ENCODE measurements at regions not wholly inside any gene's neighbourhood (a gene's known extent, or its start where the extent isn't known, plus 50 kb on each side); places are given as distances from the start of the nearest gene placed in this dataset.
"Not testable (repeated sequence)": the region's sequence is repeated elsewhere in the genome, so short reads cannot be mapped to it uniquely, and the experiment has no call there.

DNA sequence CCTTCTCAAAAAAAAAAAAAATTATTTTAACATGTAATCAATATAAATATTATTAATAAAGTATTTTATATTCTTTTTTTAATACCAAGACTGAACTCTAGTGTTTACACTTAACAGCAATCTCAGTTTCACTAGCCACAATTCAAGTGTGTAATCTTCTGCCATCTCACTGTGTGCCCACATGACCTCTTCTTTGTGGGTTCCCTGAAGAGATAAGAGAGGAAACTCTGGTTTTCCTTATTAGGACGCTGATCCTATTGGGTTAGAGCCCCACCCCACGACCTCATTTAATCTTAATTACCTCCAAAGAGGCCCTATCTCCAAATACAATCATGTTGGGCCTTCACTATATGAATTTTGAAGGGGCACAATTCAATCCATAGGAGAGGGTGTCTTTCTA, 177.6 kb downstream of the STK31 start:
- no peak for DNase-seq

GRCh38 chr7:23888958-23889357, 178.9 kb downstream of the STK31 start:
- no peak for DNase-seq

GRCh38 chr7:23889566-23889965, 179.5 kb downstream of the STK31 start:
- no peak for DNase-seq

DNA sequence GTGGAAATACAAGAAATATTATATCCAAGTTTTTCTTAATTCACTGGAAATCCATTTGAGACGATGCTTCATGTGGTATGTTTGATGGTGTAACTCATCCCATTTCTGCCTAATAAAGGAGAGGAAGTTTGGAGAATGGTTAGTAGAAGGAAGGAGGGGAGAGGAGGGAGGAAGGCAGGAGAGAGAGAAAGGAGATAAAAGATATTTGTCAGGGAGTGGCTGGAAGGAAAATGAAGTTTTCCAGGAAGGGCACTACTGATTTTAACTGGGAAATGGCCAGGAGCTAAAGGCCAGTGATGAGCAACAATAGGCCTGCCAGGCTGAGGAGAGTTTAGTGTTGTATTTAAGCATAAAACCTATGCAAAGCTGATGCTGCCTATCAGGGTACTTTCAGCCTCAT, 182.0 kb downstream of the STK31 start:
- no peak for DNase-seq

- no peak for DNase-seq
Measured at GRCh38 chr7:23893176-23893941, 183.3 kb downstream of the STK31 start.

DNA sequence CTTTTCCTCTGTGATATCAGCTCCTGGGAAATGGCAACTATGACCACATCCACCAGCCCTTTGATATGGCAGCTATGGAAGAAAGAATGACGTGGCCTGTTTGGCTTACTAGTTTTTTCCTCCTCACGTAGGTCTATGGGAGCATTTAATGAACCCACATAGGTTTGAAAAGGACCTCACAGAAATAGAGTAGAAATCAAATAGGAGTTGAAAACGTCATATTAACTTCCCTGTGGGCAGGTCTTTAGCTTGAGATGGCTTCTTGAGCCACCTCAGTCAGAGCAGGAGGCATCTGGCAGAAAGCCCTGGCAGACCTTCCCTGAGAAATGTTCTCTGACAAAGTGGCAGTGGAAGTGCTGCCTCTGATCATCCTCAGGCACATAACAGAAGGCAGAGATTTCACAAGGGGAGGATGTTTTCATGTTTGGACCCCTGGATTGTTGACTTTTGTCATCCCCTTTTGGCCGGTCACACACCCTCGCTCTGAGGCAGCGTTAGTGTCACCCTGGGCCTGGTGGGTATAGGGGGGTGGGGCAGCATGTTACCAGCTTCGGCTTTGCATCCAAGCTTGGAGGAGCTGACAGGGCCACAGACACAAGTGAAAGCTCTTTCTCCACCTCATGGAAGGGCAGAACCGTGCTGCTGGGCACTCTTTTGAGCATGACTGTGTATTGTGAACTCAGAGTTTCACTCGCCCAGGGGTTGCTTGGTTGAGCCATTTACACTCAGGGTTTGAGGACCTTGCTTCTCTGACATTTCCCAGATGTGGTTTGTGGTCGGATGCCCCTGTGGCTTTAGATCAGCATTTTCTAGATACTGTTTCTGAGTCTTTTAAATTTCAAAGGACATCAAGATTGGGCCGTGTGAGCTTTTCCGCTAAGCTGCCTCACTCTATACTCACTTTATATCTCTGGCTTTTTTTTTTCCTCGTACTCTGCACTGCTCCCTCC, 184.2 kb downstream of the STK31 start:
- peak; percentile 19 for DNase-seq

- DNase-seq = no peak
Measured at GRCh38 chr7:23894892-23895569, 185.0 kb downstream of the STK31 start.

DNA sequence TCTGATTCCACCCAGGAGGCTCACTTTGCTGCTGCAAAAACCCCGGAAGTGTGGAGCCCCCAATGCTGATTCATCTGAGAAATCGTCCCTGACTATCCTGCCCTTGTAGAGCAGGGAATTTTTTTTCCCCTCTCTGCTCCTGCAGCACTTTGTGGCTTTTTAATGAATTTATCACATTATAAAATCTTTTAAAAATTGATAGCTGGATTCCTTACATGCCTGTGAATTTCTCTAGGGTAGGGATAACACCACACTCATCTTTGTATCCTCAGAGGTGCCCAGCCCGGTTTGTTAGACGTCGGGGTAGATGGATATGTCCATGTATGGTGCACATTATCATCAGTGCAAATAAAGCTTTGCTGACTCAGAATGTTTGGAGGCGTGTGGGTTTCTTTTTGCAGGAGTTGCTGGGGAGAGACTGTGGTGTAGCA, 185.7 kb downstream of the STK31 start:
- DNase-seq = no peak

GRCh38 chr7:23898619-23899018, 188.6 kb downstream of the STK31 start:
- no peak for DNase-seq

GRCh38 chr7:23904901-23905300, 194.9 kb downstream of the STK31 start:
- not testable (repeated sequence) for DNase-seq

GRCh38 chr7:23907012-23907411, 197.0 kb downstream of the STK31 start:
- no peak for DNase-seq

DNA sequence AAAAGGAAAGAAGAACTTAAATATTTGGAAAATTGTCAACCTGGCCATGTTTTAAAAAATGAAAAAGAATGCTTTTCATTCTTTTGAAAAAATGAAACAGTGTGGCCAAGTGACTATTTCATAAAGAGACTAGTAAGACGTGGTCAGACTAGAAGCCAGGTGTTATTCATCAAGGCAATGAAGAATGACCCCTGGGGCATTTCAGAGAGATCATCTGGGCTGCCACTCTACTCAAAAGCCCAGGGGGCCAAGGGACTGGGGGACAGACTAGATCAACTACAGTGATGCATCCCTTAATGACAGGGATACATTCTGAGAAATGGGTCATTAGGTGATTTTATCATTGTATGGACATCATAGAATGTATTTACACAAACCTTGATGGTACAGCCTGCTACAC, 199.4 kb downstream of the STK31 start:
- no peak for DNase-seq

DNA sequence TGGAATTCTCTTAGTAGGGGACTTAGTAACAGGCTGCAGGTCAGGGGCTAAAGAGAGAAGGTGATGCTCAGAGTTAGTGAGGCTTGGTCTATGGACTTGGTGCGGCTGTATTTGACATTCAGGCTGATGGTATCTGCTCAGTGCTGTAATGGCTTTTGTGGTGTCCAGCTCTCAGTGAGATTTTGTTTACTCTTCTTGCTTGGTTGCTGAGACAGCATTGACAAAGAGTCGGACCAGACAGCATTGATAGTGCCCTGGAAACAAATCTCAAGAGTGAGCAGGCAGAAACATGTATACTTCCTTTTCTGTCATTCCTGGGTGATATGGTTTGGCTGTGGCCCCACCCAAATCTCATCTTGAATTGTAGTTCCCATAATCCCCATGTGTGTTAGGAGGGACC, 202.0 kb downstream of the STK31 start:
- no peak for DNase-seq

- no peak for DNase-seq
Measured at GRCh38 chr7:23913016-23913415, 203.0 kb downstream of the STK31 start.

DNA sequence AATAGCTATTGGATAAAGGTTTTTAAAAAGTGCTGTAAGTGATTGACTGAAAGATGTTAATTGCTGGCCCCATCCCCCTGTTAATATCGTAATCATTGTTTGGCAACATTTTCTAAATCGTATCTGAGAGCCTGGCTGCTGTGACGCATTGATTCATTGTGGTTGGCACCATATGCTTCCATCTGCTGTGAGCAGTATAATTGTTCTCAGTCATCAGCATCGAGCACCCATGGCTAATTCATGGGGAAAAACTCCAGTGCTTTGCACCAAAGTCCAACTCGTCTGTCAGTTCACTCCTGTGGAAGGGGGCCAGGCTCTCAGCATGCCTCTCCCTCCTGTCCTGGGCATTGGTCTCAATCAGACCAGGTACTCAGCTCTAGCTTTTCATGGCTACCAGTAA, 205.2 kb downstream of the STK31 start:
- DNase-seq = no peak

DNA sequence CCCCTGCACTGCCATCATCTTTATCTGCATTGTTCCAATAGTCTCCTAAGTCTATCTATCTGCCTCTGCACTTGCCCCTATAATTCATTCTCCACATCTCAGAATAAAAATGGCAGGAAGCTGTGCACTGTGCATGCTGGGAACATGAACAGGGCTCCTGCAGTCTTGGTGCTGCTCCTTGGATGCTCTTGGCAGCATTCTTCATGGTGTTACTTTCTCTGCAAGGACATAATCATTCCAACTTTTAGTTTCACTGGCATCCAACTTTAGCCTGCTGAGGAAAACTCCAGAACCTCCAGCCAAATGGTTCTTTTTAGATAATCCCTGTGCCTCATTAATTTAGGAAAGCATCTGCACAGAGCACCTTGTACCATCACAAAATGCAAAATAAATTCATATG, 208.3 kb downstream of the STK31 start:
- DNase-seq = no peak

- no peak for DNase-seq
Measured at GRCh38 chr7:23918856-23919255, 208.8 kb downstream of the STK31 start.

GRCh38 chr7:23925088-23925487, 215.1 kb downstream of the STK31 start:
- no peak for DNase-seq

- DNase-seq = no peak
Measured at GRCh38 chr7:23927709-23928417, 217.8 kb downstream of the STK31 start.

DNA sequence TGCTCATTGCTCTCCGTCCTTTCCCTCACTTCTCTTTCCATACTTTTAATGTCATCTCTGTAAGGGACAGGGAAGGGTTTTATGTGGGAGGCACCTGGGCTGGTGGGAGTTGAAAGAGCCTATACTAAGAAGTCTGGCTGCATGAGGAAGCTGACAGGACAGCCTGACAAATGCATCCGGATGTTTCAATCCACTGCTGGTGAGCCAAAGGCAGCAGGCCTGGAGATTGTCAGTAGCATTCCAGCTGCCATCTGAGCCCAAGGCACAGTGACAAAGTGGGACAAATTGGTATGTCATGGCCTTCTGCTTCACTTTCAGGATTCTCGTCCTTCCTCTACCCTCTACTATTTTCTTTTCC, 218.4 kb downstream of the STK31 start:
- DNase-seq = no peak

GRCh38 chr7:23930312-23930711, 220.3 kb downstream of the STK31 start:
- DNase-seq = no peak

DNA sequence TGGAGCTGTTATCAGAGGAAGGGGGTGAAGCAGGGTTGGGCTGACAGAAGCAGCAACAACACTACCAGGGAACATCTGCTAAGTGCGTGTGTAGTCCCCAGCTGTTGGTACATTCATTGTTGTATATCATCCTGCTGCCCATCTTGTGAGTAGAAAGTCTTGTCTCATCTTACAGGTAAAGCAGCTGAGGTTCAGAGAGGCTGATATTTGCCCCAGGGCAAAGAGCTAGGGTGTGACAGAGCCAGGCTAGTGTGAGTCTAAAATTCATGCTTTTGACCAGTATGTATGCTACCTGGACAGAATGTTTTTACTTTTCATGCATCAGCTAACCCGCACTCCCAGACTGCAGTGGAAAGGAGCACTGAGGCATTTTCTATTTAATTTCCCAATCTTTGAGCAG, 221.6 kb downstream of the STK31 start:
- no peak for DNase-seq

- DNase-seq = no peak
Measured at GRCh38 chr7:23938215-23938614, 228.2 kb downstream of the STK31 start.
